ENCODE measurements at regions not wholly inside any gene's neighbourhood (a gene's known extent, or its start where the extent isn't known, plus 50 kb on each side); places are given as distances from the start of the nearest gene placed in this dataset.

GRCh38 chr9:86557063-86557766, 203.0 kb upstream of the TUT7 start:
- DNase-seq: no peak

- no peak for DNase-seq
These were observed 201.5 kb upstream of the TUT7 start for GRCh38 chr9:86555661-86556060.

- DNase-seq: no peak
These were observed 196.2 kb upstream of the TUT7 start for GRCh38 chr9:86550401-86550800.

- no peak for DNase-seq
These were observed 195.7 kb upstream of the TUT7 start for GRCh38 chr9:86549920-86550319.

GRCh38 chr9:86549401-86549811, 195.2 kb upstream of the TUT7 start:
- DNase-seq: no peak

GRCh38 chr9:86548220-86548619, 194.0 kb upstream of the TUT7 start:
- DNase-seq: no peak

- no peak for DNase-seq
These were observed 193.4 kb upstream of the TUT7 start for GRCh38 chr9:86547571-86547970.

- DNase-seq: no peak
These were observed 192.5 kb upstream of the TUT7 start for GRCh38 chr9:86546712-86547111.

GRCh38 chr9:86545090-86545489, 190.9 kb upstream of the TUT7 start:
- DNase-seq: no peak

GRCh38 chr9:86541014-86541570, 186.9 kb upstream of the TUT7 start:
- no peak for DNase-seq

GRCh38 chr9:86535406-86535915, 181.3 kb upstream of the TUT7 start:
- DNase-seq: no peak

GRCh38 chr9:86534572-86535258, 180.5 kb upstream of the TUT7 start:
- DNase-seq: no peak

GRCh38 chr9:86531971-86532640, 177.9 kb upstream of the TUT7 start:
- DNase-seq: no peak

GRCh38 chr9:86531273-86531970, 177.2 kb upstream of the TUT7 start:
- DNase-seq: no peak

GRCh38 chr9:86529496-86530275, 175.5 kb upstream of the TUT7 start:
- DNase-seq: no peak

- DNase-seq: no peak
These were observed 171.8 kb upstream of the TUT7 start for GRCh38 chr9:86526021-86526420.

GRCh38 chr9:86525182-86525581, 171.0 kb upstream of the TUT7 start:
- DNase-seq: no peak

GRCh38 chr9:86521977-86522376, 167.8 kb upstream of the TUT7 start:
- DNase-seq: no peak

GRCh38 chr9:86521322-86521721, 167.1 kb upstream of the TUT7 start:
- no peak for DNase-seq

- no peak for DNase-seq
These were observed 164.9 kb upstream of the TUT7 start for GRCh38 chr9:86519066-86519615.

GRCh38 chr9:86517475-86517874, 163.3 kb upstream of the TUT7 start:
- no peak for DNase-seq

- no peak for DNase-seq
These were observed 162.4 kb upstream of the TUT7 start for GRCh38 chr9:86516564-86516963.

All from activated naive CD4-positive, alpha-beta T cell treated with Interleukin-2 at 50 U/mL for 16 hours (primary cell).